Activated T-cell treated with anti-CD3 and anti-CD28 coated beads, Interleukin-2, amount 50 U/mL, for 4 hours (primary cell): ENCODE measurements at regions not wholly inside any gene's neighbourhood (a gene's known extent, or its start where the extent isn't known, plus 50 kb on each side); places are given as distances from the start of the nearest gene placed in this dataset.

Experiments used
- ATAC-seq, 2 donors: fragments of 200-7000 bp; cut with Tn5 transposase; one replicate each; pipeline ENCODE4 v1.10.0; 2021
- DNase-seq: peaks from one replicate; pipeline ENCODE4 v3.0.0-alpha.2; 2020
- H3K27me3 Mint-ChIP-seq: one replicate; pipeline ENCODE4 v1.8.0; 2021; ENCODE audit warnings: low read depth, mixed read lengths
- H3K36me3 Mint-ChIP-seq: one replicate; pipeline ENCODE4 v1.8.0; 2022; ENCODE audit warnings: mixed read lengths; ENCODE audit not compliant: insufficient read depth
- H3K4me1 Mint-ChIP-seq: one replicate; pipeline ENCODE4 v1.8.0; 2021; ENCODE audit warnings: low read depth, mixed read lengths
- H3K4me3 Mint-ChIP-seq: one replicate; pipeline ENCODE4 v1.8.0; 2021; ENCODE audit warnings: mild to moderate bottlenecking, moderate library complexity, mixed read lengths
- H3K9me3 Mint-ChIP-seq: one replicate; pipeline ENCODE4 v1.8.0; 2021; ENCODE audit warnings: mixed read lengths

DNA sequence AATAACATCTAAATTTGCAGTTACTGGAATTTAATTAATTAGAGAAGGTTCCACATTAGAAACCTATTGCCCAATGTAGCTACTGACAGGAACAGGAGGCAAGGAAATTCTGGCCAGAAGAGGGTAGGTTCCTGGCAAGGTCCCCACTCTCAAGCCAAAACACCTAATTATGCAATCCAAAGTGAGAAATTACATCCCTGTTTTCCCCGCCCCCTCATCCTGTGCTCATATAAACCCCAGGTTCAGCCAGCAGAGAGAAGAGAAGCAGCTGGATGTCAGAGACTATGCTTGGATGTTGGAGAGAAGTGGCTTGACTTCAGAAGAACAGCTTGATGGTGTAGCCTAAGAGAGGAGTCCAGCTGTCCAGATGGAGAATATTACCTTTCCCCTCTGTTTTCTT is 951.3 kb upstream of the PRR20A start:
- Mint-ChIP-seq H3K4me1 (no peaks in the 10 kb centered on the region), H3K4me3 (no peak overlapping the region), H3K9me3 (peaks cover 5% of the 10 kb centered on the region), H3K36me3 (no peaks in the 10 kb centered on the region), H3K27me3 (no peaks in the 10 kb centered on the region)
- no peak for DNase-seq
- no peak for ATAC-seq

DNA sequence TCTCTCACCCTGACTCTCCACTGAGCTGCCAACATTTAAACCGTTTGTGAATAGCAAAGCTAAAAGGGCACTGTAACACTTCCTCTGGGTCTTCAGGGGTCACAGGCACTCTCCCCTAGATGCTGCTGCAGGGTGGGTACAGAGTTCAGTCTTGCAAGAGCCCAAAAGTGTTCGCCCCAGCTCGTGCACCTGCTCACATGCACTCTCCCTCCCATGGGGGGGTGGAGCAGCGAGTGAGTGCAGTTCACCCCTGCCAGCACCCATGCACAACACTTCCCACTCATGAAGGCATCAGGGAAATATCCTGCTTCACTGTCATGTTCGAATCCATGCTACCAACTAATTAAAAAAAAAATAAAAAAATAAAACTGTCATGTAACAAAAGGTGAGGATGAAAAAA is 950.7 kb upstream of the PRR20A start:
- no peak overlapping the region for H3K4me3 Mint-ChIP-seq
- H3K36me3 Mint-ChIP-seq, result no peaks in the 10 kb centered on the region
- DNase-seq (no peak), ATAC-seq (no peak)
- H3K9me3 Mint-ChIP-seq, result peaks cover 8% of the 10 kb centered on the region
- no peaks in the 10 kb centered on the region for H3K4me1 Mint-ChIP-seq
- no peaks in the 10 kb centered on the region for H3K27me3 Mint-ChIP-seq

DNA sequence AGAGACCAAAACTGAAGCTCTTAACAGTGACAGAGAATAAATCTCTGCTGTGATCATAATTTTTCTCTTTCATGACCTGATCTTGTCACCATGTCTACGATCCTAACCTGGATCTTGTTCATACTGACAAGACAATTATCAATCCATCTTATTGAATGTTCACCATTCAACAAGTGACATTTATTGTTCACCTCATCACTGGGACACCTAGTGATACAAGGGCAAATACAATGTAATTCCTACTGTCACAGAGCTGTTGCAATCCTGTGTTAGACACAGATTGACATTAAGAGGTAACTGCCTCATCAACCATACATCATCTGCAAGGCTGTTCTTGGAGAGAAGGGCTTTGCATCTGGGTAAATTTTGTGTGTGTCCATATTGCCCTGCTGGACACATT is 942.4 kb upstream of the PRR20A start:
- ATAC-seq, result no peak
- Mint-ChIP-seq H3K9me3 (peaks cover 20% of the 10 kb centered on the region), H3K4me1 (no peaks in the 10 kb centered on the region), H3K4me3 (no peak overlapping the region), H3K27me3 (no peaks in the 10 kb centered on the region), H3K36me3 (no peaks in the 10 kb centered on the region)
- no peak for DNase-seq

DNA sequence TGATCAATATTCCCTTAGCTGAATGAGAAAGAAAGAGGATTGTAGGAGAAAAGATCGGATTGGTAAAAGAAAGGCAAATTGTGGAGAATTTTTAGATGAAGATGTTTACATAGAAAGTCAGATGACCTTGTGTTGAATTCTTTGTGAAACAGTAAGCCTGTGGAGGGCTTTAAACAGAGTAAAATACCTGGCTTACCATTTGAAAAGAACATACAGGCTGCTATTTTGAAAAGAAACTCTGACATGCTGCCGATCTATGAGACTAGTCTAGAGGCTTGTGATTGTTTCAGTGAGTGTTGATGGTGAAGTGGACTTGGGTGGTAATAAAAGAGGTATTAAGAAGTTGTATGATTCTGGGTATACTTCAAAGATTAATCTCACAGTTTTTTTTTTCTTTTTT is 938.9 kb upstream of the PRR20A start:
- Mint-ChIP-seq H3K27me3 (no peaks in the 10 kb centered on the region), H3K4me3 (no peak overlapping the region), H3K9me3 (peaks cover 13% of the 10 kb centered on the region), H3K36me3 (no peaks in the 10 kb centered on the region), H3K4me1 (no peaks in the 10 kb centered on the region)
- ATAC-seq (no peak), DNase-seq (no peak)

DNA sequence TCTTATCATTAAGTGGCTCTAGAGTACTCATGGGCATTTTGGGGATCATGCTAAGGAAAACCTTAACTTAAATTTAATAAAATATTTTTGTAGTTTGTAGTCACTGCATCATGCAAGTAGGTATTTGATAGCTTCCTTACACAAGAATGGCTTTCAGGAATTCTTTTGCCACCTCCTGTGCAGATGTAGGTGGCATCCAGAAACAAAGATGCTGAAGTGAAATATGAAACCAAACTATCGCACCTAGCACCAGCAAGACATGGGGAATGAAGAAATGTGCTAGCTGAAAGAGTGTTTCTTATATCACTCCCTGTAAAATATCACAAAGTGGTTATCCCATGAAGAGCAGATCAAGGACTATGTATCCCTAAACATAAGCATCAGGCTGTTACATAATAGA is 924.5 kb upstream of the PRR20A start:
- no peak for DNase-seq
- no peaks in the 10 kb centered on the region for H3K27me3 Mint-ChIP-seq
- H3K36me3 Mint-ChIP-seq, result no peaks in the 10 kb centered on the region
- H3K4me1 Mint-ChIP-seq, result no peaks in the 10 kb centered on the region
- ATAC-seq, result no peak
- no peak overlapping the region for H3K4me3 Mint-ChIP-seq
- H3K9me3 Mint-ChIP-seq, result peaks cover 20% of the 10 kb centered on the region

DNA sequence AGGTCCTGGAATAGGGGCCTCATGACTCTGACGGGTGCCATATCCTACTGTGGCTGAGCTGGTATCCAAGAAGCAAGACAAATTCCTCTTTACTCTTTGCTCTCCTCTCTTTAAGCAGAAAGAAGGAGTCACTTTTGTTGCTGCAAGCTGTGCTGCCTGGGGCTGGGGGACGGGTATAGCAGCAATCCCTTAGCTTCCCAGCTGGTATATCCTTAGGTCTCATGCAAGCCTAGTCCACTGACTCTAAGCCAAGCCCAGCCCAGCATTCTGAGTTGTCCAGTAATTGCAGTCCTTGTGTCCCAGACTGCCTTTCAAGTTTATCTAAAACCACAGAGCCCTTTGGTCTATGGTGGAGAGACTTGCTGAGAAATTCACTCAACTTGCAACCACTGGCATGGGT is 893.0 kb upstream of the PRR20A start:
- DNase-seq (no peak), ATAC-seq (no peak)
- H3K4me1 Mint-ChIP-seq, result no peaks in the 10 kb centered on the region
- no peaks in the 10 kb centered on the region for H3K36me3 Mint-ChIP-seq
- H3K4me3 Mint-ChIP-seq, result no peak overlapping the region
- H3K9me3 Mint-ChIP-seq, result peaks cover 36% of the 10 kb centered on the region
- no peaks in the 10 kb centered on the region for H3K27me3 Mint-ChIP-seq

DNA sequence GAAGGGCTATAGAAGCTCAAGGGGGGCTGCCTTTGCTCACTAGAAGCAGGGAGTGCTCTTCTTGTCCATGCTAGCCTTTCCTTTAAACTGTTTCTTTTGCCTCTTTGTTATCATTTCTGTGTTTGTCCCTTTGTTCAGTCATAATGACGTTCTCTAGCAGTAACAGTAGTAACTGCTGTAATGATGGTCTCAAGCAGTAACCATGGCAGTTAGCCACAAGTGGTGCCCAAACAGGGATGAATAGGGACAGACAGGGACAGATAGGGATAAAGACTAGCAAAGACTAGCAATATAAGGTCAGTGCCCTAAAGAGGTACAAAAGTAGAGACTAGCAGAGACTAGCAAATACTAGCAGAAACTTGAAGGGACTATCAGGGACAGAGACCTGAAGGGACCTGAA is 869.0 kb upstream of the PRR20A start:
- no peak overlapping the region for H3K4me3 Mint-ChIP-seq
- H3K4me1 Mint-ChIP-seq, result no peaks in the 10 kb centered on the region
- DNase-seq, result no peak
- H3K27me3 Mint-ChIP-seq, result no peaks in the 10 kb centered on the region
- ATAC-seq, result no peak
- no peaks in the 10 kb centered on the region for H3K36me3 Mint-ChIP-seq
- peaks cover 13% of the 10 kb centered on the region for H3K9me3 Mint-ChIP-seq

DNA sequence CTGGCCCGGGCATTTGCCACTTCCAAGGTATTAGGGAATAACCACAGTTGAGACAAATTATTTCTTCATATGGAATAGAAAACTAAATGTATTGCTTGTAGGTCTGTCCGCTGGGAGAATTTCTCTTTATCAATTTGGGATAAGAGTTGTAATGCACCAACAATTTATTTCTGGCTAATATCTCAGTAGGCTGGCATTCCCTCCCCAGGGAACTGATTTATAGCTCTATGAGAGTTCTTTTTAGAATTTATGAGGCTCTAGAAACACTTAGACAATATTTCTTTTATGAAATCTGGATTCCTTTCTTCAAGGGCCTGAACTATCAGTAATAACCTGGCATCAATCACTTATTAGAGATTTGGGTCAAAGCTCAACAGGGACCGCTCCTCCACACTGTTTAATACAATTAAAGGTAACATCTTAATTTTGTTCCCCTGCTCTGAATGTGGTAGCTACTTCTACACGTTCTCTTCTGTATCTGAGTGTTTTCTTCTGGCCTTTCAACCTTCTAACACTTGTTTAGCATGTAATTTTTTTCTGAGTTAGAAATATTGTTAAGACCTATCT is 857.4 kb upstream of the PRR20A start:
- Mint-ChIP-seq H3K27me3 (no peaks in the 10 kb centered on the region), H3K4me1 (no peaks in the 10 kb centered on the region), H3K9me3 (peaks cover 18% of the 10 kb centered on the region), H3K4me3 (no peak overlapping the region), H3K36me3 (no peaks in the 10 kb centered on the region)
- ATAC-seq (no peak), DNase-seq (no peak)

DNA sequence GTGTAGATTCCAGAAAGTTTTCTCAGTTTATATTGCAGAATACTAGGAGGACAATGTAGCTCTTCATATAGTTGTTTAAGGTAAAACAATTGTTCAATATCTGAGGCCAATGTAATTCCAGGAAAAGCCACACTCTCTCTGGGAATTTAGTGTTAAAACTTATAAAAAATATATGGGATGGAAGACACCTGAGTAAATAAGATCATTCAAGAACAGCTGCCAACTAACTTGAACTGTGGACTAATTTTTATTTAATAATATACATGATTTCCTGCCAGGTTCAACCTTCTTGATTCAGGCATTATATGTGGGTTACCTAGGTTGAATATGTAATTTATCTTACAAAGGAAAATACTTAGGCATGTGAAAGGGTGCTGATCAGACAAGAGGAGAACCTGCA is 841.1 kb upstream of the PRR20A start:
- Mint-ChIP-seq H3K4me3 (no peak overlapping the region), H3K27me3 (no peaks in the 10 kb centered on the region), H3K36me3 (no peaks in the 10 kb centered on the region), H3K9me3 (peaks cover 10% of the 10 kb centered on the region), H3K4me1 (no peaks in the 10 kb centered on the region)
- no peak for DNase-seq
- ATAC-seq, result no peak

DNA sequence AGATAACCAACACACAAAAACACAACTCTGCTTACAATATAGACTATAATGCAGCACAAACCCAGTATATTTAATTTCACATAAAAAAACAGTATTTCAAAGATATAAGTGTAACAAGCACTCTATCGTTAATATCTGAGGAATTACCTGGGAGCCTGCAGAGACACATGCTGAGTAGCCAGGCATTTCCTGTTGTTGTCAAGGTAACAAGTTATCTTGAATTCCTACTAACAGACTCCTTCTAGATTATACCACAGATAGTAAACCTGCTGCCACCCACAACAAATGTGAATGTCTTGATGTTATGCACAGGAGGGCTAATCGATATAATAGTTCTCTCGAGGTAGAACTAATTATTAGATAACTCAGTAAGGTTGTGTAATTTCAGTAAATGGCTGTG is 826.0 kb upstream of the PRR20A start:
- peaks cover 14% of the 10 kb centered on the region for H3K9me3 Mint-ChIP-seq
- no peaks in the 10 kb centered on the region for H3K4me1 Mint-ChIP-seq
- H3K4me3 Mint-ChIP-seq, result no peak overlapping the region
- no peak for DNase-seq
- no peaks in the 10 kb centered on the region for H3K27me3 Mint-ChIP-seq
- no peaks in the 10 kb centered on the region for H3K36me3 Mint-ChIP-seq
- ATAC-seq, result no peak

DNA sequence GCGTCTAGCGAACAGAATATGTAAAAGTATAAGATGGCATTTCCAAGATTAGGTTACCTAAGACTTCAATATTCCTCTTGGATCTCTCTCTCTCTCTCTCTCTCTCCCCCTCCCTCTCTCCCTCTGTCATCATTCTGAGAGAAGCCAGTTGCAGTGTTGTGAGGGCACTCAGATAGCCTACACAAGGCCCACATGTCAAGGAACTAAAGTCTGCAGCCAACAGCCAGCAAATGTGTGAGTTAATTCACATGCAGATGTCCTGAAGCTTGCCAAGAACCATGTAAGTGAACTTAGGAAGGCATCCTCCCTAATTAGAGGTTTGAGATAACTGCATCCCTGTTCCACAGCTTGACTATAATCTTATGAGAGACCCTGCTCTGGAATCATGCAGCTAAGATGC is 822.9 kb upstream of the PRR20A start:
- no peak for ATAC-seq
- no peaks in the 10 kb centered on the region for H3K27me3 Mint-ChIP-seq
- peaks cover 13% of the 10 kb centered on the region for H3K9me3 Mint-ChIP-seq

DNA sequence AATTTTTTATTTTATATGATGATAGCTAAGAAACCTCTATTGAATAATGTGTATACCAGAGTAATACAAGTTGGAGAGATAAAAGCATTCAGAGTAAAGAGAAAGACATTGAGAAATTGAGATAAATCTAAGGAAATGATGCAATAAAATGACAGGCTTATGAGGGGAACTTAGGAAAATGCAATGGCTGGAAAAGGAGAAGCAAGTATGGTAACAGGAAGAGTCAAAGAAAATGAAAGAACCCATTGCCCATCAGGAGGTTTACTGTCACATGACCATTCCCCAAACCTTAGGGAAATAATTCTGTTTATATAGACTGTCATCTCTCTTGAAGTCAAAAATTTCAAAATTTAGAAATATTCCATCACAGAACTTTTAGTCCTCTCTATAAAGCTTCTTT is 808.0 kb upstream of the PRR20A start:
- DNase-seq, result no peak
- Mint-ChIP-seq H3K4me3 (no peak overlapping the region), H3K4me1 (no peaks in the 10 kb centered on the region), H3K36me3 (no peaks in the 10 kb centered on the region), H3K9me3 (peaks cover 11% of the 10 kb centered on the region), H3K27me3 (no peaks in the 10 kb centered on the region)
- no peak for ATAC-seq

More for the DNA sequence above, 822.9 kb upstream of the PRR20A start:
- DNase-seq, result no peak
- Mint-ChIP-seq H3K4me1 (no peaks in the 10 kb centered on the region), H3K4me3 (no peak overlapping the region), H3K36me3 (no peaks in the 10 kb centered on the region)

DNA sequence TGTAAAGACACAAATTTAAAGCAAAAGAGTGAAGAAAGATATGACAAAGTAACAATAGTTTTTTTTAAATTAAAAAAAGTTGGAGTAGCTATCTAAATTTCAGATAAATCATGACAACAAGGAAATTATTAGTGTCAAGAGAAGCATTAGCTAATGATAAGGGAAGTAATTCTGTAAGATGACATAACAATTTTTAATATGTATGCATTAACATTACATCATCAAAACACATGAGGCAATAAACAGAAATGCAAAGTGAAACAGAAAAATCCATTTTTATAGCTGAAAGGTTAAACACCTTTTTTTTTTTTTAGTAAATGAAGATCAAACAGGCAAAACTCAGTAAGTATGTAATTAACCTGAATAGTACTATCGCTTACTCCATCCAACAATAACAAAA is 804.9 kb upstream of the PRR20A start:
- ATAC-seq (no peak), DNase-seq (no peak)
- Mint-ChIP-seq H3K4me1 (no peaks in the 10 kb centered on the region), H3K27me3 (no peaks in the 10 kb centered on the region), H3K36me3 (no peaks in the 10 kb centered on the region), H3K4me3 (no peak overlapping the region), H3K9me3 (peaks cover 16% of the 10 kb centered on the region)

DNA sequence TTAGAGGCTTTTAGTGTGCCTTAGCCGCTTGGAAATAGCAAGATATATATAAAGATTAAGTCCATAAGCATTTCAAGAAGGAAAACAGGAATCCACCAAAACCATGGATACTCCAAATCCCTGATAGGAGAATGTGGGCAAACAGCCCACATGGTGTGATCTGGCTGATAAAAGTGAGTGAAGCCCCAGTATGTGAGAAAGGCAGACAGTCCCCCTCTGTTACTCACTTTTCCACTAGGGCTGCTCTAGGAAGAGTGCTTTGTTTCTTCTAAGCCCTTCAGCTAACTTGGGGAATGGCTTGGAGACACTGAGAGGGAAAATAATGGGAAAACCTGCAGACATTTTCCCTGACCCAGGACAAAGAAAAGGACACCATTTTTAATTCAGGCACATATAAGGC is 802.3 kb upstream of the PRR20A start:
- H3K9me3 Mint-ChIP-seq, result peaks cover 26% of the 10 kb centered on the region
- no peak overlapping the region for H3K4me3 Mint-ChIP-seq
- H3K36me3 Mint-ChIP-seq, result no peaks in the 10 kb centered on the region
- no peaks in the 10 kb centered on the region for H3K27me3 Mint-ChIP-seq
- no peak for ATAC-seq
- DNase-seq, result no peak
- H3K4me1 Mint-ChIP-seq, result no peaks in the 10 kb centered on the region

DNA sequence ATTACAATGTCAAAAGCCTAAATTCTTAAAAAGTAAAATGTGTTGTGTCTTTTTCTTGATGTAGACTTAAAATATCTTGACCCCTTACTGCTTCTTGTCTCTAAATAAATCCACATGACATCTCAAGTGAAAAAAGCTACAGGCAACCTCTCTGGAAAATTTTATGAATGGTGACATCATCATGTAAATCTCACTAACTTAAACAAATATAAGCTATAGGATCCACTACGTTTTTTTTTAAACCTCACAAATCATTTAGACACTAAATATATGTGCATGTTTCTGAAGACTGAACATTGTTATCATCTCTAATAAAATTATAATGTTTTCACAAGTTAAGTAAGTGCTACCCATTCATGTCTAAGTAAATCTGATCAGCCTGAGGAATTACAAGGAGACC is 793.7 kb upstream of the PRR20A start:
- no peak overlapping the region for H3K4me3 Mint-ChIP-seq
- H3K9me3 Mint-ChIP-seq, result peaks cover 13% of the 10 kb centered on the region
- DNase-seq, result no peak
- H3K36me3 Mint-ChIP-seq, result no peaks in the 10 kb centered on the region
- H3K4me1 Mint-ChIP-seq, result no peaks in the 10 kb centered on the region
- no peak for ATAC-seq
- H3K27me3 Mint-ChIP-seq, result no peaks in the 10 kb centered on the region

DNA sequence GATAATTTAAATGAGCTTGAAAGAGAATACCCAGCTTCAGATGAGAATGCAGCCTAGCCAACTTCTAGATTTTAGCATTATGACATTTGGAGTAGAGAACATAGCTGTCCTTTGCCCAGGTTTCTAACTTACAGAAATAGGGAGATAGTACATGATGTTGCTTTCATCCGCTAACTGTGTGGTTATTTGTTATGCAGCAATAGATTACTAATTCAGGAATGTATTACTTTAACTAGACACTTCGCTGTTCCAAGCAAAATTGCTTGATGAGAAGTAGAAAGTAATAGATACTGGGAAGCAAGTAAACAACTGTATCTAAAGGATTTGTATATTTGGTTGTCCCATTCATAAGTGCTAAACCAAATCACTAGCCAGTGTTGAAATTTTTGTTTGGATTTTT is 790.9 kb upstream of the PRR20A start:
- Mint-ChIP-seq H3K9me3 (peaks cover 10% of the 10 kb centered on the region), H3K36me3 (no peaks in the 10 kb centered on the region), H3K27me3 (no peaks in the 10 kb centered on the region), H3K4me3 (no peak overlapping the region), H3K4me1 (no peaks in the 10 kb centered on the region)
- DNase-seq (no peak), ATAC-seq (no peak)
